Vagina (tissue), 2 donors: ENCODE measurements at regions not wholly inside any gene's neighbourhood (a gene's known extent, or its start where the extent isn't known, plus 50 kb on each side); places are given as distances from the start of the nearest gene placed in this dataset.
"Not testable (repeated sequence)": the region's sequence is repeated elsewhere in the genome, so short reads cannot be mapped to it uniquely, and the experiment has no call there.

Experiments
- DNase-seq, 2 donors: peaks; one replicate each; pipeline ENCODE4 v3.0.0-alpha.2; 2017; ENCODE audit errors: extremely low spot score in 2 of 2
- H3K27ac ChIP-seq: fragments of 200-600 bp; sonication (generic); one replicate; pipeline ENCODE4 v1.5.1; 2019
- H3K27me3 ChIP-seq: fragments of 200-600 bp; sonication (generic); one replicate; pipeline ENCODE4 v1.5.1; 2019
- H3K36me3 ChIP-seq, 2 donors: fragments of 200-600 bp; sonication (generic); one replicate each; pipeline ENCODE4 v1.5.1; 2017 to 2019
- H3K4me1 ChIP-seq: fragments of 200-600 bp; sonication (generic); one replicate; pipeline ENCODE4 v1.5.1; 2019
- H3K4me3 ChIP-seq, 2 donors: fragments of 200-600 bp; sonication (generic); 1 replicate in 1 of 2; 2 replicates in 1 of 2; pipeline ENCODE4 v1.5.1; 2016 to 2019
- H3K9me3 ChIP-seq: fragments of 200-600 bp; sonication (generic); one replicate; pipeline ENCODE4 v1.5.1; 2019
- CTCF ChIP-seq, 3 experiments: fragments of 450-650 bp in 2 of 3; fragments of 200-600 bp in 1 of 3; sonication (generic) in 1 of 3; IDR thresholded peaks; one replicate each; pipeline ENCODE4 v1.5.1; 2017 to 2019; ENCODE audit warnings: antibody characterized with exemption in 3 of 3, mild to moderate bottlenecking in 2 of 3, moderate library complexity in 2 of 3
- POLR2A ChIP-seq, 2 donors: fragments of 450-650 bp; IDR thresholded peaks; one replicate each; pipeline ENCODE4 v1.6.1; 2017; ENCODE audit warnings: antibody characterized with exemption in 2 of 2, mild to moderate bottlenecking in 2 of 2, moderate library complexity in 2 of 2
- POLR2AphosphoS5 ChIP-seq, 2 donors: sonication (generic); formaldehyde crosslinking; IDR thresholded peaks; one replicate each; pipeline ENCODE4 v1.9.0; 2017; ENCODE audit warnings: antibody characterized with exemption in 2 of 2, mild to moderate bottlenecking in 2 of 2, low read depth in 1 of 2; ENCODE audit not compliant: insufficient read depth in 1 of 2
- intact Hi-C: fragments of 100-400 bp; cut with DNase I; formaldehyde crosslinking; loops from one replicate; pipeline ENCODE4 v1.15.1; 2023

GRCh38 chr7:13257661-13258060, 570.2 kb downstream of the ARL4A start:
- no peak for TF ChIP-seq POLR2AphosphoS5 (IDR thresholded peaks at IDR 0.05; ENCODE audit: insufficient read depth in 1 of 2, low read depth in 1 of 2)
- TF ChIP-seq CTCF (IDR thresholded peaks at IDR 0.05) = no peak
- no peak for TF ChIP-seq POLR2A (IDR thresholded peaks at IDR 0.05)
- intact Hi-C loops = no loop called here

GRCh38 chr7:13258386-13258785, 571.0 kb downstream of the ARL4A start:
- H3K9me3 ChIP-seq = no peaks in the 10 kb centered on the region
- DNase-seq = no peak
- H3K36me3 ChIP-seq = no peaks in the 10 kb centered on the region
- no peak overlapping the region for H3K27ac ChIP-seq
- H3K27me3 ChIP-seq = no peaks in the 10 kb centered on the region
- no peak for TF ChIP-seq POLR2AphosphoS5 (IDR thresholded peaks at IDR 0.05; ENCODE audit: insufficient read depth in 1 of 2, low read depth in 1 of 2)
- H3K4me1 ChIP-seq = no peaks in the 10 kb centered on the region
- intact Hi-C loops = no loop called here
- H3K4me3 ChIP-seq = no peak overlapping the region

More at GRCh38 chr7:13257661-13258060, 570.2 kb downstream of the ARL4A start:
- H3K27ac ChIP-seq = no peak overlapping the region
- no peak for DNase-seq
- no peaks in the 10 kb centered on the region for H3K27me3 ChIP-seq
- H3K4me3 ChIP-seq = no peak overlapping the region
- H3K36me3 ChIP-seq = no peaks in the 10 kb centered on the region
- H3K9me3 ChIP-seq = no peaks in the 10 kb centered on the region
- no peaks in the 10 kb centered on the region for H3K4me1 ChIP-seq

- Histone ChIP-seq H3K4me3 (no peak overlapping the region), H3K27me3 (no peaks in the 10 kb centered on the region), H3K4me1 (no peaks in the 10 kb centered on the region), H3K27ac (no peak overlapping the region), H3K9me3 (no peaks in the 10 kb centered on the region), H3K36me3 (no peaks in the 10 kb centered on the region)
- TF ChIP-seq CTCF (IDR thresholded peaks at IDR 0.05) = no peak
- TF ChIP-seq POLR2A (IDR thresholded peaks at IDR 0.05) = no peak
- TF ChIP-seq POLR2AphosphoS5 (IDR thresholded peaks at IDR 0.05; ENCODE audit: insufficient read depth in 1 of 2, low read depth in 1 of 2) = no peak
- DNase-seq = no peak
- intact Hi-C loops = loop anchor here (10.0 kb wide), 1 partner anchor 625 kb away; no protein-coding TSS in a partner anchor
These were observed 572.5 kb downstream of the ARL4A start for GRCh38 chr7:13259930-13260329.

GRCh38 chr7:13262929-13263530, 575.6 kb downstream of the ARL4A start:
- Histone ChIP-seq H3K4me1 (no peaks in the 10 kb centered on the region), H3K9me3 (no peaks in the 10 kb centered on the region), H3K27ac (no peak overlapping the region), H3K27me3 (no peaks in the 10 kb centered on the region), H3K36me3 (no peaks in the 10 kb centered on the region), H3K4me3 (no peak overlapping the region)
- no peak for DNase-seq
- TF ChIP-seq POLR2AphosphoS5 (IDR thresholded peaks at IDR 0.05; ENCODE audit: insufficient read depth in 1 of 2, low read depth in 1 of 2) (peak in 1 of 2 donors; percentile 21), CTCF (IDR thresholded peaks at IDR 0.05) (peak in 2 of 3 experiments; percentile 34 to 61), POLR2A (IDR thresholded peaks at IDR 0.05) (no peak)
- intact Hi-C loops = loop anchor here (10.0 kb wide), 1 partner anchor 628 kb away; no protein-coding TSS in a partner anchor

GRCh38 chr7:13265271-13265670, 577.8 kb downstream of the ARL4A start:
- Histone ChIP-seq H3K4me3 (no peak overlapping the region), H3K36me3 (no peaks in the 10 kb centered on the region), H3K27me3 (no peaks in the 10 kb centered on the region), H3K27ac (no peak overlapping the region), H3K4me1 (no peaks in the 10 kb centered on the region), H3K9me3 (no peaks in the 10 kb centered on the region)
- intact Hi-C loops = loop anchor here (10.0 kb wide), 1 partner anchor 630 kb away; no protein-coding TSS in a partner anchor
- no peak for DNase-seq
- TF ChIP-seq POLR2A (IDR thresholded peaks at IDR 0.05) (no peak), POLR2AphosphoS5 (IDR thresholded peaks at IDR 0.05; ENCODE audit: insufficient read depth in 1 of 2, low read depth in 1 of 2) (no peak), CTCF (IDR thresholded peaks at IDR 0.05) (no peak)

GRCh38 chr7:13274205-13274604, 586.8 kb downstream of the ARL4A start:
- H3K27ac ChIP-seq, H3K4me3 ChIP-seq, H3K4me1 ChIP-seq, DNase-seq, H3K27me3 ChIP-seq, intact Hi-C loops, H3K9me3 ChIP-seq, H3K36me3 ChIP-seq: not testable (repeated sequence)
